WTC11 (cell line): ENCODE measurements at regions not wholly inside any gene's neighbourhood (a gene's known extent, or its start where the extent isn't known, plus 50 kb on each side); places are given as distances from the start of the nearest gene placed in this dataset.

Experiments
- ATAC-seq: fragments of 200-7000 bp; cut with Tn5 transposase; 2 replicates; pipeline ENCODE4 v1.10.0; 2021; ENCODE audit warnings: mild to moderate bottlenecking, moderate library complexity
- CTCF ChIA-PET: fragments of 300-600 bp; sonication (Branson Sonifier 250); formaldehyde crosslinking; loops from one replicate; lab custom pipeline; 2021; ENCODE audit warnings: antibody characterized with exemption; lab: Charles Lee
- POLR2A ChIA-PET: fragments of 350-600 bp; sonication (Branson Sonifier 250); formaldehyde crosslinking; loops from one replicate; lab custom pipeline; 2021; ENCODE audit warnings: antibody characterized with exemption; lab: Charles Lee
- DNase-seq: peaks from one replicate; pipeline ENCODE4 v3.0.0; 2021; ENCODE audit warnings: low spot score
- H3K27ac Mint-ChIP-seq: 2 replicates; pipeline ENCODE4 v1.8.0; 2021; ENCODE audit warnings: mixed read lengths
- H3K27me3 Mint-ChIP-seq: 2 replicates; pipeline ENCODE4 v1.8.0; 2021; ENCODE audit warnings: low read depth, mild to moderate bottlenecking, moderate library complexity, mixed read lengths
- H3K36me3 Mint-ChIP-seq: 2 replicates; pipeline ENCODE4 v1.8.0; 2021; ENCODE audit warnings: mixed read lengths
- H3K4me1 Mint-ChIP-seq: 2 replicates; pipeline ENCODE4 v1.8.0; 2022; ENCODE audit warnings: mixed read lengths
- H3K4me3 Mint-ChIP-seq: 2 replicates; pipeline ENCODE4 v1.8.0; 2021; ENCODE audit warnings: mild to moderate bottlenecking, moderate library complexity, mixed read lengths
- H3K9me3 Mint-ChIP-seq: 2 replicates; pipeline ENCODE4 v1.8.0; 2021; ENCODE audit warnings: mixed read lengths
- ATF2 ChIP-seq: sonication (generic); formaldehyde crosslinking; IDR thresholded peaks from 2 replicates; pipeline ENCODE4 v1.8.1; 2022; ENCODE audit warnings: low read depth, missing genetic modification reagents, borderline replicate concordance
- ATF3 ChIP-seq: sonication (generic); formaldehyde crosslinking; conservative IDR thresholded peaks from 2 replicates; pipeline ENCODE4 v1.8.1; 2022; ENCODE audit warnings: mild to moderate bottlenecking, missing genetic modification reagents
- CBFB ChIP-seq: sonication (generic); formaldehyde crosslinking; IDR thresholded peaks from 2 replicates; pipeline ENCODE4 v1.8.1; 2022; ENCODE audit warnings: mild to moderate bottlenecking, low read depth, missing genetic modification reagents
- CDX4 ChIP-seq: fragments of 250-450 bp; sonication (Bioruptor Pico); IDR thresholded peaks from 2 replicates; pipeline ENCODE4 v1.9.0; 2021; ENCODE audit warnings: moderate library complexity, mild to moderate bottlenecking, inconsistent platforms, borderline replicate concordance
- CREB1 ChIP-seq: sonication (generic); formaldehyde crosslinking; IDR thresholded peaks from 2 replicates; pipeline ENCODE4 v1.8.0; 2023; ENCODE audit warnings: mild to moderate bottlenecking, missing genetic modification reagents
- CREM ChIP-seq: sonication (generic); formaldehyde crosslinking; IDR thresholded peaks from 2 replicates; pipeline ENCODE4 v1.8.1; 2022; ENCODE audit warnings: mild to moderate bottlenecking, missing genetic modification reagents, moderate library complexity
- ERG ChIP-seq: fragments of 250-450 bp; sonication (Bioruptor Pico); IDR thresholded peaks from 2 replicates; pipeline ENCODE4 v1.8.0; 2021; ENCODE audit warnings: mild to moderate bottlenecking
- GRHL2 ChIP-seq: fragments of 250-450 bp; sonication (Bioruptor Pico); IDR thresholded peaks from 2 replicates; pipeline ENCODE4 v1.8.0; 2022; ENCODE audit warnings: mild to moderate bottlenecking, moderate library complexity; ENCODE audit not compliant: insufficient replicate concordance, severe bottlenecking
- GTF2I ChIP-seq: fragments of 250-450 bp; sonication (Bioruptor Pico); conservative IDR thresholded peaks from 2 replicates; pipeline ENCODE4 v1.4.0; 2021; ENCODE audit warnings: mild to moderate bottlenecking
- PRRX2 ChIP-seq: fragments of 250-450 bp; sonication (Bioruptor Pico); IDR thresholded peaks from 2 replicates; pipeline ENCODE4 v1.8.0; 2021; ENCODE audit warnings: mild to moderate bottlenecking
- SMAD3 ChIP-seq: sonication (generic); formaldehyde crosslinking; IDR thresholded peaks from 2 replicates; pipeline ENCODE4 v1.8.0; 2022; ENCODE audit warnings: missing genetic modification reagents, mild to moderate bottlenecking, borderline replicate concordance
- USF1 ChIP-seq: sonication (generic); formaldehyde crosslinking; IDR thresholded peaks from 2 replicates; pipeline ENCODE4 v1.8.0; 2022; ENCODE audit warnings: mild to moderate bottlenecking, missing genetic modification reagents
- USF2 ChIP-seq: sonication (generic); formaldehyde crosslinking; IDR thresholded peaks from 2 replicates; pipeline ENCODE4 v1.8.1; 2023; ENCODE audit warnings: mild to moderate bottlenecking, missing genetic modification reagents, moderate library complexity
- ZBTB21 ChIP-seq: sonication (generic); formaldehyde crosslinking; IDR thresholded peaks from 2 replicates; pipeline ENCODE4 v1.8.1; 2023; ENCODE audit warnings: mild to moderate bottlenecking, missing genetic modification reagents, borderline replicate concordance
- ZMAT4 ChIP-seq: fragments of 250-450 bp; sonication (Bioruptor Pico); IDR thresholded peaks from 2 replicates; pipeline ENCODE4 v1.9.0; 2021; ENCODE audit warnings: mild to moderate bottlenecking
- ZNF281 ChIP-seq: sonication (generic); formaldehyde crosslinking; IDR thresholded peaks from 2 replicates; pipeline ENCODE4 v1.8.0; 2023; ENCODE audit warnings: mild to moderate bottlenecking, missing genetic modification reagents
- ZNF317 ChIP-seq: sonication (generic); formaldehyde crosslinking; IDR thresholded peaks from 2 replicates; pipeline ENCODE4 v1.8.1; 2023; ENCODE audit warnings: low read depth, mild to moderate bottlenecking, moderate library complexity, missing genetic modification reagents, borderline replicate concordance
- ZNF416 ChIP-seq: fragments of 250-450 bp; sonication (Bioruptor Pico); IDR thresholded peaks from 2 replicates; pipeline ENCODE4 v1.9.0; 2021; ENCODE audit warnings: mild to moderate bottlenecking, inconsistent platforms

GRCh38 chr3:84008623-84009022, 950.2 kb upstream of the CADM2 start (continued):
- no peak for TF ChIP-seq ATF2 (CRISPR knock-in tag)
- TF ChIP-seq ZNF416 (CRISPR knock-in tag), result no peak

- H3K27ac Mint-ChIP-seq, result no peak overlapping the region
- ChIA-PET POLR2A (no interaction called here), CTCF (no interaction called here)
- no peak for DNase-seq
- TF ChIP-seq GRHL2 (CRISPR knock-in tag), result no peak
- TF ChIP-seq ZNF281 (CRISPR knock-in tag), result no peak
- no peak for TF ChIP-seq USF2 (CRISPR knock-in tag)
- TF ChIP-seq CBFB, result no peak
- no peak for TF ChIP-seq ZBTB21 (CRISPR knock-in tag)
- TF ChIP-seq CREM (CRISPR knock-in tag), result no peak
- TF ChIP-seq USF1 (CRISPR knock-in tag), result no peak
- TF ChIP-seq GTF2I, result no peak
- TF ChIP-seq ATF3 (CRISPR knock-in tag), result no peak
- no peak for TF ChIP-seq ZMAT4 (CRISPR knock-in tag)
- TF ChIP-seq ZNF317, result no peak
- TF ChIP-seq SMAD3 (CRISPR knock-in tag), result no peak
- no peak for TF ChIP-seq CDX4
- TF ChIP-seq PRRX2, result no peak
- no peak for TF ChIP-seq ERG (CRISPR knock-in tag)
- TF ChIP-seq CREB1 (CRISPR knock-in tag), result no peak
- H3K9me3 Mint-ChIP-seq, result no peaks in the 10 kb centered on the region
- H3K4me1 Mint-ChIP-seq, result no peaks in the 10 kb centered on the region
- H3K27me3 Mint-ChIP-seq, result no peaks in the 10 kb centered on the region
- no peak overlapping the region for H3K4me3 Mint-ChIP-seq
- ATAC-seq, result no peak
- H3K36me3 Mint-ChIP-seq, result no peaks in the 10 kb centered on the region
These were observed 934.9 kb upstream of the CADM2 start for GRCh38 chr3:84023842-84024241.
